Endodermal cell (in vitro differentiated cells): ENCODE measurements at regions not wholly inside any gene's neighbourhood (a gene's known extent, or its start where the extent isn't known, plus 50 kb on each side); places are given as distances from the start of the nearest gene placed in this dataset.

Source experiments
- DNase-seq: peaks from one replicate; pipeline ENCODE4 v3.0.0-alpha.2; 2017
- H3K27ac ChIP-seq: 2 replicates; pipeline ENCODE4 v1.5.1; 2013; ENCODE audit warnings: mild to moderate bottlenecking, low read depth, low read length, moderate library complexity
- H3K27me3 ChIP-seq: 2 replicates; pipeline ENCODE4 v1.6.1; 2013; ENCODE audit warnings: mild to moderate bottlenecking, low read length, moderate library complexity; ENCODE audit not compliant: insufficient read depth, control insufficient read depth, poor library complexity, severe bottlenecking
- H3K36me3 ChIP-seq: 2 replicates; pipeline ENCODE4 v1.7.0; 2013; ENCODE audit warnings: mild to moderate bottlenecking, low read length, moderate library complexity; ENCODE audit not compliant: control insufficient read depth, insufficient read depth
- H3K4me1 ChIP-seq: one replicate; pipeline ENCODE4 v1.7.0; 2013; ENCODE audit warnings: low read length; ENCODE audit not compliant: control insufficient read depth, insufficient read depth
- H3K4me3 ChIP-seq: 2 replicates; pipeline ENCODE4 v1.5.1; 2013; ENCODE audit warnings: mild to moderate bottlenecking, low read length, moderate library complexity
- H3K9ac ChIP-seq: 2 replicates; pipeline ENCODE4 v1.6.1; 2013; ENCODE audit warnings: mild to moderate bottlenecking, low read length, moderate library complexity; ENCODE audit not compliant: poor library complexity, severe bottlenecking; ENCODE audit errors: extremely low read depth
- H3K9me3 ChIP-seq: 2 replicates; pipeline ENCODE4 v1.6.1; 2013; ENCODE audit warnings: mild to moderate bottlenecking, low read length, moderate library complexity; ENCODE audit not compliant: control insufficient read depth
- H3K27ac Mint-ChIP-seq: 2 replicates; pipeline ENCODE4 v1.8.0; 2020; ENCODE audit warnings: mixed read lengths
- H3K27me3 Mint-ChIP-seq: 2 replicates; pipeline ENCODE4 v1.8.0; 2021; ENCODE audit warnings: mild to moderate bottlenecking, mixed read lengths; ENCODE audit not compliant: insufficient read depth
- H3K36me3 Mint-ChIP-seq: 2 replicates; pipeline ENCODE4 v1.8.0; 2020; ENCODE audit warnings: low read depth, mixed read lengths
- H3K4me1 Mint-ChIP-seq: 2 replicates; pipeline ENCODE4 v1.8.0; 2020; ENCODE audit warnings: mixed read lengths
- H3K4me3 Mint-ChIP-seq: 2 replicates; pipeline ENCODE4 v1.8.0; 2020; ENCODE audit warnings: mild to moderate bottlenecking, moderate library complexity, mixed read lengths
- H3K9me3 Mint-ChIP-seq: 2 replicates; pipeline ENCODE4 v1.8.0; 2020; ENCODE audit warnings: mild to moderate bottlenecking, mixed read lengths
- CTCF ChIP-seq: fragments of 200-600 bp; sonication (generic); conservative IDR thresholded peaks from 2 replicates; pipeline ENCODE4 v1.5.0; 2021; ENCODE audit warnings: antibody characterized with exemption, mild to moderate bottlenecking
- WGBS, 2 experiments: methylation state at CpG; one replicate each; pipeline versions ENCODE4 v1.1.5 to v1.1.7; 2013; ENCODE audit warnings: missing lambda C conversion rate in 2 of 2, mixed read lengths in 1 of 2; ENCODE audit not compliant: insufficient coverage in 1 of 2, insufficient read length in 1 of 2; 5-methylcytosine and 5-hydroxymethylcytosine counted together

- H3K36me3 Mint-ChIP-seq: no peaks in the 10 kb centered on the region
- H3K27me3 ChIP-seq: no peaks in the 10 kb centered on the region
- no peak overlapping the region for H3K9ac ChIP-seq
- H3K27me3 Mint-ChIP-seq: no peaks in the 10 kb centered on the region
- no peaks in the 10 kb centered on the region for H3K9me3 Mint-ChIP-seq
- no peak for TF ChIP-seq CTCF
- H3K36me3 ChIP-seq: no peaks in the 10 kb centered on the region
- no peaks in the 10 kb centered on the region for H3K4me1 ChIP-seq
- H3K4me3 ChIP-seq: no peak overlapping the region
- no peaks in the 10 kb centered on the region for H3K4me1 Mint-ChIP-seq
- H3K27ac ChIP-seq: no peak overlapping the region
- no peaks in the 10 kb centered on the region for H3K9me3 ChIP-seq
- no peak overlapping the region for H3K4me3 Mint-ChIP-seq
- DNase-seq: no peak
- 94 to 100% methylated on average over 3 to 6 of the region's 6 CpGs for WGBS, 2 experiments
- no peak overlapping the region for H3K27ac Mint-ChIP-seq
Measured at GRCh38 chr17:34125010-34125409, 130.1 kb upstream of the CCL2 start.

GRCh38 chr17:34125921-34126320 lies 129.2 kb upstream of the CCL2 start:
- Histone ChIP-seq H3K36me3 (no peaks in the 10 kb centered on the region), H3K27ac (no peak overlapping the region), H3K9ac (no peak overlapping the region), H3K9me3 (no peaks in the 10 kb centered on the region), H3K27me3 (no peaks in the 10 kb centered on the region), H3K4me3 (no peak overlapping the region), H3K4me1 (no peaks in the 10 kb centered on the region)
- H3K36me3 Mint-ChIP-seq: no peaks in the 10 kb centered on the region
- no peaks in the 10 kb centered on the region for H3K9me3 Mint-ChIP-seq
- no peak overlapping the region for H3K4me3 Mint-ChIP-seq
- WGBS, 2 experiments: 96% methylated on average over 3 of the region's 3 CpGs; no CpG with 5 or more reads in 1 of the 2 experiments
- no peak for TF ChIP-seq CTCF
- no peak for DNase-seq
- H3K4me1 Mint-ChIP-seq: no peaks in the 10 kb centered on the region
- no peaks in the 10 kb centered on the region for H3K27me3 Mint-ChIP-seq
- no peak overlapping the region for H3K27ac Mint-ChIP-seq

- H3K4me1 ChIP-seq: no peaks in the 10 kb centered on the region
- H3K27me3 ChIP-seq: no peaks in the 10 kb centered on the region
- H3K9me3 ChIP-seq: no peaks in the 10 kb centered on the region
- no peak overlapping the region for H3K27ac Mint-ChIP-seq
- DNase-seq: no peak
- no peak overlapping the region for H3K9ac ChIP-seq
- H3K9me3 Mint-ChIP-seq: no peaks in the 10 kb centered on the region
- H3K36me3 ChIP-seq: no peaks in the 10 kb centered on the region
- no peaks in the 10 kb centered on the region for H3K36me3 Mint-ChIP-seq
- WGBS, 2 experiments: 93 to 95% methylated on average over 2 to 7 of the region's 7 CpGs
- H3K27ac ChIP-seq: no peak overlapping the region
- no peak overlapping the region for H3K4me3 Mint-ChIP-seq
- H3K4me1 Mint-ChIP-seq: no peaks in the 10 kb centered on the region
- no peak overlapping the region for H3K4me3 ChIP-seq
- H3K27me3 Mint-ChIP-seq: no peaks in the 10 kb centered on the region
- no peak for TF ChIP-seq CTCF
Measured at GRCh38 chr17:34126496-34126895, 128.6 kb upstream of the CCL2 start.
